DMS153 treated with DMSO at 0.1 percent for 48 hours (cell line): ENCODE measurements at regions not wholly inside any gene's neighbourhood (a gene's known extent, or its start where the extent isn't known, plus 50 kb on each side); places are given as distances from the start of the nearest gene placed in this dataset.
"Not testable (repeated sequence)": the region's sequence is repeated elsewhere in the genome, so short reads cannot be mapped to it uniquely, and the experiment has no call there.

Experiments used
- DNase-seq: peaks from one replicate; lab custom pipeline; 2025; ENCODE audit not compliant: unreplicated experiment; lab: John Stamatoyannopoulos, UW

- DNase-seq: not testable (repeated sequence)
Observed at GRCh38 chr12:127503996-127504395, 763.0 kb upstream of the TMEM132C start.

- DNase-seq: no peak
Observed at GRCh38 chr12:127504874-127505273, 762.1 kb upstream of the TMEM132C start.

GRCh38 chr12:127507341-127507740 lies 759.6 kb upstream of the TMEM132C start:
- no peak for DNase-seq

- DNase-seq: no peak
Observed at GRCh38 chr12:127509066-127509778, 757.7 kb upstream of the TMEM132C start.

- DNase-seq: no peak
Observed at GRCh38 chr12:127515941-127516340, 751.0 kb upstream of the TMEM132C start.

- DNase-seq: no peak
Observed at GRCh38 chr12:127516467-127516866, 750.5 kb upstream of the TMEM132C start.

- no peak for DNase-seq
Observed at GRCh38 chr12:127519779-127520178, 747.2 kb upstream of the TMEM132C start.

GRCh38 chr12:127526925-127527324 lies 740.0 kb upstream of the TMEM132C start:
- DNase-seq: no peak

- DNase-seq: no peak
Observed at GRCh38 chr12:127528551-127528950, 738.4 kb upstream of the TMEM132C start.

GRCh38 chr12:127531542-127531941 lies 735.4 kb upstream of the TMEM132C start:
- DNase-seq: no peak

- no peak for DNase-seq
Observed at GRCh38 chr12:127533353-127533752, 733.6 kb upstream of the TMEM132C start.

GRCh38 chr12:127536833-127537428 lies 730.0 kb upstream of the TMEM132C start:
- DNase-seq: no peak

GRCh38 chr12:127538316-127538715 lies 728.7 kb upstream of the TMEM132C start:
- DNase-seq: peak; percentile 50

- DNase-seq: peak; percentile 63
Observed at GRCh38 chr12:127539226-127539858, 727.6 kb upstream of the TMEM132C start.

GRCh38 chr12:127542391-127542790 lies 724.6 kb upstream of the TMEM132C start:
- no peak for DNase-seq

- no peak for DNase-seq
Observed at GRCh38 chr12:127542931-127543330, 724.0 kb upstream of the TMEM132C start.

GRCh38 chr12:127546721-127547505 lies 720.1 kb upstream of the TMEM132C start:
- DNase-seq: no peak

GRCh38 chr12:127548123-127548553 lies 718.8 kb upstream of the TMEM132C start:
- peak; percentile 67 for DNase-seq

GRCh38 chr12:127550271-127550670 lies 716.7 kb upstream of the TMEM132C start:
- DNase-seq: no peak

GRCh38 chr12:127552838-127553237 lies 714.1 kb upstream of the TMEM132C start:
- DNase-seq: no peak

- DNase-seq: no peak
Observed at GRCh38 chr12:127555071-127555470, 711.9 kb upstream of the TMEM132C start.
